Fibroblast of lung (primary cell): ENCODE measurements at regions not wholly inside any gene's neighbourhood (a gene's known extent, or its start where the extent isn't known, plus 50 kb on each side); places are given as distances from the start of the nearest gene placed in this dataset.

Source experiments
- CTCF ChIP-seq, 2 donors: IDR thresholded peaks in 1 of 2; conservative IDR thresholded peaks in 1 of 2; 1 replicate in 1 of 2; 2 replicates in 1 of 2; pipeline ENCODE4 v1.5.1; 2011 to 2012; ENCODE audit warnings: low read length in 2 of 2, control low read depth in 1 of 2, inconsistent platforms in 1 of 2, low read depth in 1 of 2, mild to moderate bottlenecking in 1 of 2
- EZH2 ChIP-seq: IDR thresholded peaks from 2 replicates; pipeline ENCODE4 v1.5.1; 2012; ENCODE audit warnings: low read length, control low read depth, mild to moderate bottlenecking; ENCODE audit errors: missing control alignments

- TF ChIP-seq CTCF (conservative IDR thresholded peaks at IDR 0.05 in 1 of 2, IDR thresholded peaks at IDR 0.05 in 1 of 2; ENCODE audit: low read depth in 1 of 2, low read length in 2 of 2), result no peak
- TF ChIP-seq EZH2, result no peak
Observed at GRCh38 chr2:57372237-57372984, 674.2 kb upstream of the VRK2 start.
